HG03103 (cell line): ENCODE measurements at regions not wholly inside any gene's neighbourhood (a gene's known extent, or its start where the extent isn't known, plus 50 kb on each side); places are given as distances from the start of the nearest gene placed in this dataset.

Experiments
- ATAC-seq: cut with Tn5 transposase; IDR thresholded peaks from one replicate; pipeline ENCODE4 v1.9.1; 2021; ENCODE audit warnings: low read depth; ENCODE audit not compliant: unreplicated experiment

DNA sequence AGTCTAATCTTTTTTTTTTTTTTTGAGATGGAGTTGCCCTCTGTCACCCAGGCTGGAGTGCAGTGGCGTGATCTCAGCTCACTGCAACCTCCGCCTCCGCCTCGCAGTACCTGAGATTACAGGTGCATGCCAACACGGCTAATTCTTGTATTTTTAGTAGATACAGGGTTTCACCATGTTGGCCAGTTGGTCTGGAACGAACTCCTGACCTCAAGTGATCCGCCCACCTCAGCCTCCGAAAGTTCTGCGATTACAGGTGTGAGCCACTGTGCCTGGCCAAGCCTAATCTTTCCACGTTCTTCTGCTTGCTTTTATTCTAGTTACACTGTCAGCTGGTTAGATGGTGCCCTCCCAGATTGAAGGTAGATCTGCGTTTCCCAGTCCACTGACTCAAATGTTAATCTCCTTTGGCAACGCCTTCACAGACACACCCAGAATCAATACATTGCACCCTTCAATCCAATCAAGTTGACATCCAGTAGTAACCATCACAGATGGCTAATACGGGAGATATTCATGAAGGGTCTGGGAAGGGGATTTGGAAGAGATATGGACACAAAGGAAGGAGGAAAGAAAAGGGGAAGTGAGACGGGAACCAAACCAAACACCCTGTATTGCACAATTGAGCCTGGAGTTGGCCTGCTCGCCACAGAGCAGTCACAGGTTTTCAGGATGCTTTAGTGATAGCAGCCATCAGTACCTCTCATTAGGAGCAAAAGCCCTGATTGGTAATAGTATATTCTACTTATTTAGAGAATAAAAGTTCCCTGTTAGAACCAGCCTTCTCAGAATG lies 229.8 kb downstream of the PIK3C3 start:
- no peak for ATAC-seq

DNA sequence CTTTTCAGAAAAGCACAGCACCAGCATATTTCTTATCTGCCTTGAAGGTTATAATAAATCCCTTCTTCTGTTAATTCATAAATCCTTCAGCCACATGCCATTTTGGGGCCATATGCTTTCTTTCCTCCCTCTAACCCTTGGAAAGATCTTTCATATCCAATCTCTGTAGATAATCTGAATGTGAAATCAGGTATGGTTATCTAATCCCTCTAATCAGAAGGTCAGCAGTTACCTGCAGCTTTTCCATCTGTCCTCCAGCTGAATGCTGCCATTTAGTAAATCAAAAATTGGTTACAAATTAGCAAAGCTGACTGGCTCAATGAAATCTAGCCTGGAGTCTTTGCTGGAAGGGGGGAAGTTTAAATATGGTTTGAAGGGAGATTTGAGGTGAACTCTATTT lies 230.5 kb downstream of the PIK3C3 start:
- ATAC-seq = no peak

DNA sequence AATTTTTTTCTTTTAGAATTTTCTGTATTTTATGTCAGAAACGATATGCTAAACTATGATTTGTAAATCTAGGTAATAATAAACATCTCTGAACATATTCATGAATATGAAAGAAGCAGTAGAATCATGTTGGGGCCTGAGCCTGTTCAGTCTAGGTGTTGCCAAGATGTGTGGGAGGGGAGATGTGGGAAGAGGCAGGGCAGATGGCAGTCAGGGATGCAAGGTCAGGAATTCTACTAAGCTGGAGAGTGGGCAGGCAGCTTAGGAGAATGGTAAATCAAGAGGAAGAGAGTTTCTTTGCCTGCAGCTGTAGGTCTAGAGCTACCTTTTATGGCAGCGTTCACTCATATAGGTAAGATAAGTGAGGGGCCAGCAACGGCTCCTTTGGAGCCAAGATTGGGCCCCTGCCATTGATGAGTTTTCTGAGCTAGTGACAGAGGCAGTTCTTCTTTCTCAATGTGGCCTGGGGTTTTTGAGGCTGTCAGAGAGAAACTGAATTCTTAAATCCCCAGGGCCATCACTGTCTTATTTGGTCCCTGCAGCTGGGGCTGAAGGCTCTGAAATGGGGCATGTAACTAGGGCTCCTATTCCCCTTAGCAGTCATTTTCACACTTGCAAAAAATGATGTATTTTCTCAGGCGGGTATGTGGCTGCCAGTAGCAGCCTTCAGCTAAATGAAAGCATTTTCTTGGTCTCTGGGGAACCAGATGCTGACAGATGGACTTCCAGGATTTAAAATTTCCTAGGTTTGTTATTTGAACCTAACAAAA lies 232.8 kb downstream of the PIK3C3 start:
- ATAC-seq = no peak

DNA sequence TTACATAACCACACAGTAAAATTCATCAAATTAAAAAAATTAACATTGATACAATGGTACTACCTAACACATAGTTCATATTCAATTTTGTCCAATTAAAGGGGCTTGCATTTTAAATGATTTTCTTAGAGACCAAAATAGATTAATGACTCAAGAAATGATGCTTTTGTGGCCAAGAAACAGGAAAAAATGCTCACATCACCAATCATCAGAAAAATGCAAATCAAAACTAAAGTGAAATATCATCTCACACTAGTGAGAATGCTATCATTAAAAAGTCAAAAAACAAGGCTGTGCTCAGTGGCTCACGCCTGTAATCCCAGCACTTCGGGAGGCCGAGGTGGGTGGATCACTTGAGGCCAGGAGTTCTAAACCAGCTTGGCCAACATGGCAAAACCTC lies 235.6 kb downstream of the PIK3C3 start:
- ATAC-seq = no peak

DNA sequence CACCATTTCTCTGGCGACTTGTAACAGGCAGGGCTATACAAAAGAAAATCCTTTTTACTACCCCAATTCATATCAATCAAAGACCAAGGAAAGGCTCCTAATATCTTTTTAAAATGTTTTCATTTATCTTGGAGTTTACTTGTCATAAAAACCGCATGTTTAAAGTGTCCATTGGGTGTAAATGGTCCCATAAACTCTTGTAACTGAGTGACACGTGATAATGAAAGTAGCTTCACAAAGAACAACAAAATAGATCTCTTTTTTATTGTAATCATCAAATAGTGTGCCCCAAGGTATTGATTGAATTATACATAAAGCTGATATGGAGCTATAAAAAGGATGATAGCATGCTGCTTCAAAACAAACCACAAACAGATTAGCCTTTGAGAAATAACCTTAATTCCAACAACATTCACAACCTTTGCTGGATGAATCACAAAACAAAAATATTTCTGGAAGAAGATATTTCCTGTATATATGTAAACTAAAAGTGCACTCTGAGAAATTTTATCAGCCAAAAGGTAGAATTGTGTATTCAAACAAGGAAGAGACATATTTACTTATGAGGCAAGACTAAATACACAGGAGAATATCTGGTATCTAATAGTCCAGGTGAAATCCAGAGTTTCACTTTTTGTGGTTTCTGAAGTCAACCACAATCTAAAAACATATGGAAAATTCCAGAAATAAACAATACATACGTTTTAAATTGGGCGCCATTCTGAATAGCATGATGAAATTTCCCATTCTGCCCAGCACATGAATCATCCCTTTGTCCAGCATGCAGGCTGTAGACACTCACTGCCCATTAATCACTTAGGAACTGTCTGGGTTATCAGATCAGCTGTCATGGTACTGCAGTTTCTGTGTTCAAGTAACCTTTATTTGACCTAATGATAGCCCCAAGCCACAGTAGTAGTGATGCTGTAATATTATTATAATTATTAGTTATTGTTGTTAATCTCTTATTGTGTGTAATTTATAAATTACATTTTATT lies 237.5 kb downstream of the PIK3C3 start:
- ATAC-seq = no peak

DNA sequence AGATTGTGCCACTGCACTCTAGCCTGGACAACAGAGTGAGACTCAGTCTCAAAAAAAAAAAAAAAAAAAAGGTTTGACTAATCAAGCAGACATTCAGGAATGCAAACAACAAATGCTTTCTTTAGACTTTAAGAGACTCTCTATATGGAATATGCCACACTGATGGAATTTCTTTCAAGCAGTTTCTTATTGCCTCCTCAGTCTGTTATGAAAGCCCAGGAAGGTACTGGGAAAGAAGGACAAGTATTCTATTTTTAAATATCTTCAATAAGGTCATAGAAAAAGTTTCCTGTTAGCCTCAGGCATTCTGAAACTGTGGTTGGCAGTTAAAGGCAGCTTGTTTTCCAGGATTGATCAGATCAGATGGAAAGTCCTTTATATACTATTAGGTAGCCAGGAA lies 241.6 kb downstream of the PIK3C3 start:
- no peak for ATAC-seq

DNA sequence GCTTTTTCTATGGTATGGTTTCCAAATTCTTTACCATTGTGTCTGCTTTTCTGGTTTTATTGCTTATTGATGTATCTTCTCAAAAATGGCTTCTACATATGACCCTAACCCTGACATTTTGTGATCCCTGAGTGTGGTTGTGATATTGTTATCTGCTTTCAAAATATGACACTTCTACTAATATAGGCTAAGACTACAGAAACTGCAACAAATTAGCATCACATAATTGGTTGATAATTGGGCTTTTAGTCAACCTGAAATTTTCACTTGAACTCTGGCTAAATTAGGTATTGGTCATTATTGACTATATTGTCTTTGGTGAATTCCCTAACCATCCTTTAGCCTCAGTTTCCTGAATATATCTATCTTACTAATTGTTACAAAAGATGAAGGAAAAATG lies 246.1 kb downstream of the PIK3C3 start:
- no peak for ATAC-seq

DNA sequence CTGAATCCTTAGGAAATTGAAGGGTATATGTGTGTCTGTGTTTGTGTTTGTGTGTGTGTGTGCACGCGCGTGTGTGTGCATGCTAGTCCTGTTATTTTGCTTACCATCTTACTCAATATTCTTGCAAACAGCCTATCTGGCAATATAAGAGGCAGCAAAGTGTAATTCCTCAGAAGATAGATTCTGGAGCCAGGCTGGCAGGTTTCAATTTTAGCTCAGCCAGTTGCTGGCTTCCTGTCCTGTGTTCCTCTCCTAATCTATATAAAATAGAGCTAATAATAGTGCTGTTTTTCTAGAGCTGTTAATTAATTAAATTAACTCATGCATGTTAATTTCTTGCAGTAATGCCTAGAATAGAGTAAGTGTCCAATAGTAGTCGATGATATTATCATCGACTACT lies 256.2 kb downstream of the PIK3C3 start:
- no peak for ATAC-seq

DNA sequence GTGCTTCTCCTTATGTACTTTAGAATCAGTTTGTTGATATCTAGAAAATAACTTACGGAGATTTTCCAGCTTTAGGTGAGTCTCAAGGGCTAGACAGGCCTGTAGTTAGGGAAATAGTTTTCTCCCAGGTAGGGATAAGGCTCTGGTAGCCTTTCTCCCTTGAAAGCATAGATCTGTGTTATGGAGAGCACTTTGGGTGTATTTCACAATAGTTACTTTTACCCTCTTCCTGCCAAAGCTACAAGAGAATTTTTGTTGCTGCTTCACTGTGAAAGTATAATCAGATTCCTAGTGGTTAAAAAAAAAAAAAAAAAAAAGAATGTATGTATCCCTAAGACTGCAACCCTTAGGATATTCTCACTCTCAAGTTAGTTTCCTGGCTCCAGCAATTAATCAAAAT lies 267.5 kb downstream of the PIK3C3 start:
- no peak for ATAC-seq

DNA sequence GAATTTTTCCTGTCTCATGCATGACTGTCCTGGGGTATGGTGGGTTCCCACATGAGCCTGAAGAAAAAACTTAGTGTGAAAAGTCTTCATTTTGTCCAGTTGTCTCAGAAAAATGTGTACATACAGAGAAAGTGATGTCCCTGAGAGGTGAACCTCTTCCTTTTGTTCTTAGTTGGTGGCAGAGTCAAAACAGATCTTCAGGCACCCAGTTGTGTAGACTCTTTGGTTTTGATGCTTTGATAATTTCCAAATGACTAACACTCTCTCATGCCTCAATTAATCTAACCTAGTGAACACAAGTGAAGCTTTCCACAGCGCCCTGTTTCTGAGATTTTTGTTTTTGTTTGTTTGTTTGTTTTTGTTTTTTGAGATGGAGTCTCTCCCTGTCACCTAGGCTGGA lies 273.5 kb downstream of the PIK3C3 start:
- ATAC-seq = no peak

DNA sequence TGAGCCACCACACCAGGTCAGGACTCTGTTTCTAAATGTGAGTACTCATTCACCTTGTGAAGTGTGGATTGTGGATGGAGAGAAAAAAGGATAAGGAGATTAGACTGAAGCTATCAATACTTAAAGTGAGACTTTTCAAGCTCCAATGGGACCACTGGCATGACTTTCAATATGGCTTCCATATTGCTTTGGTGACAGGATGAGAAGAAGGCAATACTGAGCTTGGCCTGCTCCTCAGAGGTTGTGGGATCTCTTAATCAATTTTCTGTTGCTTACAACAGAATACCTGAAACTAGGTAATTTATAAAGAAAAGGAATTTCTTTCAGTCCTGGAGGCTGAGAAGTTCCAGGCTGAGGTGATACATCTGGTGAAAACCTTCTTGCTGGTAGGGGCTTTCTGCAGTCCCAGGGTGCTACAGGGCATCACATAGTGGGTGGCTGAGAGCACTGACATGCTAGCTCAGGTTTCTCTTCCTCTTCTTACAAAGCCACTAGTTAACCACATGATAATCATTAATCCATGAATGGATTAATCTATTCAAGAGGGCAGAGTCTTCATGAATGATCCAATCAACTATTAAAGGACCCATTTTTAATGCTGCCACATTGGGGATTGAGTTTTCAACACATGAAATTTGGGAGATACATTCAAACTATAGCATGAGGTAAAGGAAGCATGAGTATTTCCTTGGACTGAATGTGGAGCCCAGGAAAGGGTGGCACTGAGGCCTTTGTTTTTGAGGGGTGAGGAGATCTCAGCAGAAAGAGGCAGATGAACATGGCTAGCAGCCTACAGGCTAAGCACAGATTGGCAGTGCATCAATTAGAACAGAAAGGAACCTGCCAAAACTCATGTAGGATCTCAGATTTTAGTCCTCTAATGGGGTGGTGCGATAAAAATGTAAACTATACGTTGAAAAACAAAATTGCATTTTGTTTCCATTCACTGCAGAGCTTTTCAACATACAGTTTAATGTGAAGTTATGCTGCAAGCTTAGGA lies 274.5 kb downstream of the PIK3C3 start:
- ATAC-seq = peak; percentile 89

DNA sequence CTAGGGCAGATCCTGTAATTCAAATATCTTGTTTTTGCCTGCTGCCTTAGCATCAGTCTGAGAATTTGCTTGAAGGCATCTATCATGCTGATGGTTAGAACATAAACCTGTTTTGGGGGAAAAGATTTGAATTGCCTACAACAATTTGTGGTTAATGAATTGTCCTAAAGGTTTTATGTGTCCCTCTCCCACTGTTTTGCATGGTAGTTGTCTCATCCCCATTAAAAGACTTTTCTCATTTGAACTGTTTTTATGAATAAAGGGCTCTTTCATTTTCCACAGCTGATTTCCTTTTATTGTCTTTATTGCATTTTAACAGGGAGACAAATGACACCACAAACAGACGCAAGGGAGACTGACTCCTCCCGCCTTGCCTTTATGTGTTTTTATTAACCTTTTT lies 275.6 kb downstream of the PIK3C3 start:
- no peak for ATAC-seq

DNA sequence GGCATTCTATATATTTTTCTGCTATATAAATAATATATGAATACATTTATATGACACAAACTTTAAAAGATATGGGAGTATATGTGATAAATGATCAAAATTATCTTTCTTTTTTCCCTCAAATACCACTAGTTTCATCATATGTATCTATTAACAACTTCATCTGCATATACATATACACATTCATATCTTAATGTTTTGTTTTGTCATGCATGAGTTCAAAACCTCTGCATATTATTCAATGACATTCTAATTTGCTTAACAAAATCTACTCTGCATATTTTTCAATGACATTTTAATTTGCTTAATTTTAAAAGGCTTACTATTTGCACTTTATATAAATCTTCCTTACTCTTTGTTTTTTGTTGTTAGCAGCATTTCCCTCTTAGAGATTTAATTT lies 276.2 kb downstream of the PIK3C3 start:
- ATAC-seq = no peak

DNA sequence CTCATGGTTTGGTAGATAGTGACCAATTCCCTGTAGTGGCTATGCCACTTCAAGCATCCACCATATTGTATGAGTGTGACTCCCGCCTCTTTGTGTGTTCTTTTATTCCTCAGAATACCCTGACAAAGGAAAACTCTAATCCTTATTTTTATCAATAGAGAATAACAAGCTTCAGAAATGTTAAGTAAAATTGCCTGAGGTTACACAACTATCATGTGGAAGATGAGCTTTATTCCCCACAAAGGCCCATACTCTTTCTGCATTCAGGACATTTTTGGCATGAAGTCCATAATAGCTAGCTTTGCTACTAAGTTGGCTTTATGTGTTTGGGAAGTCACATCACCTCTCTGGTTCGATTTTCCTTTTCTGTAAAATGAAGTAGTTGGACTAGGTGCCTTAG lies 276.8 kb downstream of the PIK3C3 start:
- ATAC-seq = no peak

DNA sequence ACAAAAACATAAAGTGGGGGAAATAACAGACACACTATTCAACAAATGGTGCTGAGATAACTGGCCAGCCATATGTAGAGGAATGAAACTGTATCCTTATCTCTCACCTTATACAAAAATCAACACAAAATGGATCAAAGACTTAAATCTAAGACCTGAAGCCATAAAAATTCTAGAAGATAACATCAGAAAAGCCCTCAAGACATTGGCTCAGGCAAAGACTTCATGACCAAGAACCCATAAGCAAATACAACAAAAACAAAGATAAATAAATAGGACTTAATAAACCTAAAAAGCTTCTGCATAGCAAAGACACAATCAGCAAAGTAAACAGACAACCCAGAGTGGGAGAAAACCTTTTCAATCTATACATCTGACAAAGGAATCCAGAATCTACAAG lies 278.9 kb downstream of the PIK3C3 start:
- ATAC-seq = no peak

DNA sequence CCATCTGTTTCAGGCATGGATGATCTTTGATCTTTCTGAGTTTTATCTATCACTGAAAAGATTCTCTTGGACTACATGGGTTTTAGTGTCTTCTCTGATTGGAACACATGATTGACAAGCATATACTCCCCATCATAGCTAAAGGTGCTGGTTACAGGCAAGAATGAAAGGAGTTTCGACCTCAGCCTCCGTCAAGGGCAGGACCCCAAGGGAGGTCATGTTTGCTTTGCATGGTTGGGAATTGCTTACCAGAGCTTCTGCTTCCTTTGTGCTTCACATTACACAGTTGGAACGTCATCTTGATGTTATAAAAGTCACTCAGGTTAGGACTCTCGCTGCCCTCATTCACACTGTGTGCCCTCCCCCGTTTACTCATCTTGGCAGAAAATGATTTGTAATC lies 287.7 kb downstream of the PIK3C3 start:
- no peak for ATAC-seq

DNA sequence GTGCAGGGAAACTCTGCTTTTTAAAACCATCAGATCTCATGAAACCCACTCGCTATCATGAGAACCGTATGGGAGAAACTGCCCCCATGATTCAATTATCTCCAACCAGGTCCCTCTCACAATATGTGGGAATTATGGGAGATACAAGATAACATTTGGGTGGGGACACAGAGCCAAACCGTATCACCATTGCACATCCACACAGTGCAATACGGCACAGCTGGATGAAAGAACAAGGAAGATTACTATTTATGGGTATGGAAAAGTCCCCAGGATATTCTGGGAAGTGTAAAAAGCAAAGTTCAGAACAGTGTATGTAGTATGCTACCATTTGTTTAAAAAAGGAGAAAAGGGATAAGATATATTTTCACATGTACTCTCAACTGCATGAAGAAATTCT lies 290.1 kb downstream of the PIK3C3 start:
- ATAC-seq = no peak

DNA sequence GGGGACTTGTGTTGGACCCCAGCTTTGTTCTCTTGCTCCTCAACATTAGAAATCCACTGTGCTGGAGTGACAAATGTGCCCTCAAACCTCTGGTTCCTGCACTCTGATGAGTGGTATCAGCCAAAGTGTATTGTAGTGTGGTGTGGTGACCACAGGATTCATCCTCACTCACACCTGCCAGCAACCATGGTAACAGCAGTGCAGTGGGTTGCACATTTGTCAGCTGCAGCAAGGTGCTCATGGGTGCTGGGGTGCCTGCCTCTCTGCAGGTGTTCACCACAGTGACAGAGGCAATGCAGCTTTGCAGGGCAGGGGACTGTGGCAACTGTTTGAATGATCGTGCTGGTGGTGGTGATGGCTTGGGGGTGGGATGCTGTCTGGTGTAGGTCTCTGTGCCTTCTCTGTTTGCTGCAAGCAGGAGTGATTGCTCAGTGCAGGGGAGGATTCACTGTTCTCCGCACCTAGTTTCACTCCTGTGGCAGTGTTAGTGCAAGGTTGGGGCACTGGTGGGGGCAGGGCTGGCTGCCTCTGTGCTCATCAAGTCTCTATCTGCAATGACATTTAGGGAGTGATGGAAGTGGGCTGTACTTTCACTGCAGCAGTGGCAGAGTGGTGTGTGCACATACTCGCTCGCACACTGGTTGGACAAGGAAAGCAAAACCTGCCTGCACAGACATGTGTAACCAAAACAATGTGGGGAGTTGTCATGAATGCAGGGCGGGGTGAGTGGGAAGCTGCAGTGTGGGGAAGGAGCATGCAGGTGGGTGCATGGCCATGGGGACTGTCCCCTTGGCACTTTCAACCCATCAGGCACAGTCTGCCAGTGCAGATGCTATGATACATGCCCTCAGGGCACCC lies 301.1 kb downstream of the PIK3C3 start:
- no peak for ATAC-seq
